HL-60 (cell line): ENCODE measurements at regions not wholly inside any gene's neighbourhood (a gene's known extent, or its start where the extent isn't known, plus 50 kb on each side); places are given as distances from the start of the nearest gene placed in this dataset.

Experiments used
- DNase-seq, 2 experiments: peaks; one replicate each; pipeline ENCODE4 v3.0.0-alpha.2; 2010 to 2020; ENCODE audit warnings: low read depth in 1 of 2, low spot score in 1 of 2
- H3K27ac ChIP-seq: fragments of 250-450 bp; sonication (Bioruptor Pico); replicated peaks from 2 replicates; pipeline ENCODE4 v1.5.1; 2020; ENCODE audit warnings: mild to moderate bottlenecking, moderate library complexity
- H3K27me3 ChIP-seq: fragments of 250-450 bp; sonication (Bioruptor Pico); 2 replicates; pipeline ENCODE4 v1.5.1; 2021; ENCODE audit warnings: mild to moderate bottlenecking, moderate library complexity; ENCODE audit not compliant: insufficient read depth, poor library complexity, severe bottlenecking
- H3K4me3 ChIP-seq: replicated peaks from 2 replicates; pipeline ENCODE4 v1.5.1; 2011; ENCODE audit warnings: mild to moderate bottlenecking, control low read depth, low read length; ENCODE audit not compliant: insufficient read depth
- GABPA ChIP-seq: IDR thresholded peaks from 2 replicates; pipeline ENCODE4 v1.6.1; 2012; ENCODE audit warnings: low read depth
- POLR2AphosphoS5 ChIP-seq: IDR thresholded peaks from 2 replicates; pipeline ENCODE4 v1.6.1; 2012; ENCODE audit warnings: low read depth
- REST ChIP-seq: IDR thresholded peaks from 2 replicates; pipeline ENCODE4 v1.6.1; 2012; ENCODE audit warnings: low read depth; ENCODE audit not compliant: insufficient replicate concordance
- SPI1 ChIP-seq: IDR thresholded peaks from 2 replicates; pipeline ENCODE4 v1.6.1; 2012; ENCODE audit warnings: low read depth, mild to moderate bottlenecking, borderline replicate concordance
- TF ChIP-seq, protein P1 (sequence below): IDR thresholded peaks from one replicate; pipeline ENCODE4 v1.5.1; 2011; ENCODE audit warnings: low read length, control low read depth, inconsistent platforms; ENCODE audit not compliant: insufficient read depth

DNA sequence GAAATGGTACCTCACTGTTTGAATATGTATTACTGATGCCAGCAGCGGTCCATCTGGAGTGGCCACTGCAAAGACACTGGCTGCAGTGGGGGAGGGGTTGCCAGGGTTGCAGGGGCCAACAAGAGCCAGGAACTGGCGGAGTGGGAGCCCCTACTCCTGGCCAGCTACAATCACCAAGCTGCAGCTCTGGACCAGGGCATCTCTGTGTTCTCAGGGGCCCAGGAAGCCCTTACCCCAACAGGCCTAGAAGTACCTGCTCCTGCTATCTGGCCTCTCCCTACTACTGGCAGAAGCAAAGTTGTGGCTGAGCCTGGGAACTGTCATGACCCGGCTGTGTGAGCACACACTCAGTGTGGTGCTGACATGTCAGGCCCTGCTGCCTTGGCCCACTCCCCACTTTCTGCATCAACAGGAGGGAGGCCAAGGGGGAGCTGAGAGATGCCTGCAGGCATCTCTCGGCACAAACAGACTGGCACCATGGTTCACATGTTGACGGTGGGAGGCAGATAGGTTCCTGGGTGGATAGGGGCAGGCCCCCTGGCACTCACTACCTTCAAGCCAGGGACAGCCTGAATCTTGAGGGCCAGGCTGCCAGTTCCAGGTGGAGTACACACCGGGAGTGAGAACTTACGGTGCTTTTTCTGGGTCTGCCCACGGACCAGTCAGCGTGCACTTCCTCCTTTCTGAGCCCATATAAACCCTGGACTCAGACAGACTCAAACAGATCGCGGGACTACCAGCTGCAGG is 1188.0 kb downstream of the GRIK2 start:
- no peak overlapping the region for H3K27ac ChIP-seq
- no peaks in the 10 kb centered on the region for H3K27me3 ChIP-seq
- TF ChIP-seq SPI1 (peak; percentile 8; the same call in 1 of the 2 replicates), REST (no peak), GABPA (no peak)
- H3K4me3 ChIP-seq: no peak overlapping the region
- no peak for DNase-seq

GRCh38 chr6:102571236-102571908 is 1177.9 kb downstream of the GRIK2 start:
- H3K27me3 ChIP-seq: no peaks in the 10 kb centered on the region
- no peak for DNase-seq
- H3K4me3 ChIP-seq: no peak overlapping the region
- no peak for TF ChIP-seq SPI1
- no peak for TF ChIP-seq GABPA
- TF ChIP-seq REST: no peak
- TF ChIP-seq, protein P1, sequence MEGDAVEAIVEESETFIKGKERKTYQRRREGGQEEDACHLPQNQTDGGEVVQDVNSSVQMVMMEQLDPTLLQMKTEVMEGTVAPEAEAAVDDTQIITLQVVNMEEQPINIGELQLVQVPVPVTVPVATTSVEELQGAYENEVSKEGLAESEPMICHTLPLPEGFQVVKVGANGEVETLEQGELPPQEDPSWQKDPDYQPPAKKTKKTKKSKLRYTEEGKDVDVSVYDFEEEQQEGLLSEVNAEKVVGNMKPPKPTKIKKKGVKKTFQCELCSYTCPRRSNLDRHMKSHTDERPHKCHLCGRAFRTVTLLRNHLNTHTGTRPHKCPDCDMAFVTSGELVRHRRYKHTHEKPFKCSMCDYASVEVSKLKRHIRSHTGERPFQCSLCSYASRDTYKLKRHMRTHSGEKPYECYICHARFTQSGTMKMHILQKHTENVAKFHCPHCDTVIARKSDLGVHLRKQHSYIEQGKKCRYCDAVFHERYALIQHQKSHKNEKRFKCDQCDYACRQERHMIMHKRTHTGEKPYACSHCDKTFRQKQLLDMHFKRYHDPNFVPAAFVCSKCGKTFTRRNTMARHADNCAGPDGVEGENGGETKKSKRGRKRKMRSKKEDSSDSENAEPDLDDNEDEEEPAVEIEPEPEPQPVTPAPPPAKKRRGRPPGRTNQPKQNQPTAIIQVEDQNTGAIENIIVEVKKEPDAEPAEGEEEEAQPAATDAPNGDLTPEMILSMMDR: no peak
- TF ChIP-seq POLR2AphosphoS5: no peak
- H3K27ac ChIP-seq: no peak overlapping the region

GRCh38 chr6:102562713-102563112 is 1169.2 kb downstream of the GRIK2 start:
- TF ChIP-seq REST (no peak), POLR2AphosphoS5 (no peak), SPI1 (no peak), GABPA (no peak)
- TF ChIP-seq, protein P1: no peak
- H3K4me3 ChIP-seq: no peak overlapping the region
- H3K27me3 ChIP-seq: no peaks in the 10 kb centered on the region
- H3K27ac ChIP-seq: no peak overlapping the region
- DNase-seq: no peak
